PC-9 (cell line): ENCODE measurements at regions not wholly inside any gene's neighbourhood (a gene's known extent, or its start where the extent isn't known, plus 50 kb on each side); places are given as distances from the start of the nearest gene placed in this dataset.

ENCODE experiments used
- CTCF ChIP-seq: fragments of 200-600 bp; sonication (generic); conservative IDR thresholded peaks from 2 replicates; pipeline ENCODE4 v1.6.1; 2017; ENCODE audit warnings: mixed run types, antibody characterized with exemption, mild to moderate bottlenecking, moderate library complexity
- EZH2 ChIP-seq: fragments of 200-600 bp; sonication (generic); IDR thresholded peaks from 2 replicates; pipeline ENCODE4 v1.8.0; 2017; ENCODE audit warnings: antibody characterized with exemption, low read depth

- no peak for TF ChIP-seq EZH2
- TF ChIP-seq CTCF = no peak
Measured at GRCh38 chr5:168042284-168043068, 249.0 kb upstream of the WWC1 start.
